HG03469 (cell line): ENCODE measurements at regions not wholly inside any gene's neighbourhood (a gene's known extent, or its start where the extent isn't known, plus 50 kb on each side); places are given as distances from the start of the nearest gene placed in this dataset.
"Not testable (repeated sequence)": the region's sequence is repeated elsewhere in the genome, so short reads cannot be mapped to it uniquely, and the experiment has no call there.

Experiments
- ATAC-seq: cut with Tn5 transposase; IDR thresholded peaks from one replicate; pipeline ENCODE4 v1.9.1; 2021; ENCODE audit warnings: mild to moderate bottlenecking, moderate library complexity, moderate number of reproducible peaks; ENCODE audit not compliant: unreplicated experiment

DNA sequence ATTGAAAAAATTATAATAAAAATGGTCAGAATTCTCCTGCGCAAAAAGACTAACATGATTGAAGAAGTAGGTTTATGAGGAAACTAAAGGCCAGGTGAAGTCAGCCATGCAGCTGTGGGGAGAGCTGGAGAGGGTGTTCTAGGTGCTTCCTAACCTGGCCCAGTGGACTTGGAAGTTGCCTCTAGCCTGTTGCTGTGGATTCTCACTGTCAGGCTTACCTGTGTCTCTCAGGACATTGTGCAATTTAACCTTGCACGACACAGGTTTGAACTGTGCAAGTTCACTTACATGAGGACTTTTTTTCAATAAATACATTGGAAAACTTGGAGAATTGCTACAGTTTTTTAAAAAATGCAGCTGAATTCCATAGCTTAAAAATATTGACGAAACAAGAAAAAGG is 266.4 kb downstream of the CXCL12 start:
- no peak for ATAC-seq

GRCh38 chr10:44116474-44116873 is 268.4 kb downstream of the CXCL12 start:
- ATAC-seq: no peak

DNA sequence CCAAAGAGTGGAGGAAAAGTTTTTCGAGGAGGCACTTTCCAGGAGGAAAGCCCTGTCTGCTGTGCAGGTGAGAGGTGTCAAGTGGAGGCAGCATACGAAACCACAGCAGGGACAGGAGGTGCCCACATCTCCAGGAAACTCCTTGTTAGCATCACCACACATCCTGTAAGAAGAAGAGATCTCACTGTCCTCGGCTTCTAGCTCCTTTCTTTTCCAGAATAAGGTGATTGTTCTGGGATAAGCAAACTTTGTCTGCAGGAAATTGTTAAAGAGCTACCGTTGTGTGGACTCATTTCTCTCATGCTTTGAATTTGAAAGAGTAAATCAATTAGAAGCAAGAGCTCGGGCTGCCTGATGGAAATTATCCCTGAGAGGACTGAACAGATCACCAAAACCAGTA is 269.4 kb downstream of the CXCL12 start:
- ATAC-seq: no peak

GRCh38 chr10:44114441-44114840 is 270.5 kb downstream of the CXCL12 start:
- no peak for ATAC-seq

DNA sequence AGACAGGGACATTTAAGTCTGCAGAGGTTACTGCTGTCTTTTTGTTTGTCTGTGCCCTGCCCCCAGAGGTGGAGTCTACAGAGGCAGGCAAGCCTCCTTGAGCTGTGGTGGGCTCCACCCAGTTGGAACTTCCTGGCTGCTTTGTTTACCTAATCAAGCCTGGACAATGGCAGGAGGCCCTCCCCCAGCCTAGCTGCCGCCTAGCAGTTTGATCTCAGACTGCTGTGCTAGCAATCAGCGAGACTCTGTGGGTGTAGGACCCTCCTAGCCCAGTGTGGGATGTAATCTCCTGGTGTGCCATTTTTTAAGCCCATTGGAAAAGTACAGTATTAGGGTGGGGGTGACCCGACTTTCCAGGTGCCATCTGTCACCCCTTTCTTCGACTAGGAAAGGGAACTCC is 272.6 kb downstream of the CXCL12 start:
- ATAC-seq: not testable (repeated sequence)

DNA sequence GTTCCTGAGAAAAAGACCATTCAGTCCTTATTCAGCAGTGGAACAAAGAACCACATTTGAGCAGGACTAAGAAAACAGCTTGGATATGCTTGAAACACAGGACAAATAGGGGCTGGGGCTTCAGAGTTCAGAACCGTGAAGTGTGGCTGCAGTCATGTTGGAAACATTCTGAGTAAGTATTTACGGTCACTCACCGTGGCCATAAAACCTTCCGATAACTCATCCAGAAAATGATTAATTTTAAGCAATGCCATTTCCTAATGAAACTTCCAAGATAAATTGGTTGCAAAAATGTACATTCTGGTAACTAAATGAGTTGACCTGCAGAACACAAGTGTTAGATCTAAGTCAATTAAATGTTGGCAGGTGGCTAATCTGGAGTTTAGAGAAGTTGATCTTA is 279.2 kb downstream of the CXCL12 start:
- ATAC-seq: no peak

DNA sequence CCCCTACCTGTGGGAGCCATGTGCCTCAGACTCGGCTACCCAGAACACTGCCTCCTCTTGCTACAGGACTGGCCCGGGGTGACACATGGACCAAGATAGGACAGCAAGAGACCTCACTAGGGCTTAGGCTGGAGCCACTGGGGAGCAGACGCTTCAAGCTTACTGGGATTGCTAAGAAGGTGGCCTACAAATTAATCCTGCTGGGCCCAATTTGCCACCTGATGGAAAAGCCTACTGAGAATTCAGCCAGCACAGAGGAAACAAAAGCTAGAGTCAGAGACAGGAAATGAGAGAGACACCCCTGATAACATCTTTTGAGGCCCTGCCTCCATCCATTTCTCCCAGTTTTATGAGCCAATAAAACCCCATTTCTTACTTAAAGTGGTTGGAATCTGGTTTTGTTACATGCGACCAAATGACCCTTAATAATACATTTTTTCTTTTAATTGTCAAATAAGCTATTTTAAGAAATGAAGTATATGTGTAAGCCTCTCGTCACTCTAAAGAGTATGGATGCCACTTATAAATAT is 282.1 kb downstream of the CXCL12 start:
- no peak for ATAC-seq

GRCh38 chr10:44101082-44101481 is 283.8 kb downstream of the CXCL12 start:
- no peak for ATAC-seq

DNA sequence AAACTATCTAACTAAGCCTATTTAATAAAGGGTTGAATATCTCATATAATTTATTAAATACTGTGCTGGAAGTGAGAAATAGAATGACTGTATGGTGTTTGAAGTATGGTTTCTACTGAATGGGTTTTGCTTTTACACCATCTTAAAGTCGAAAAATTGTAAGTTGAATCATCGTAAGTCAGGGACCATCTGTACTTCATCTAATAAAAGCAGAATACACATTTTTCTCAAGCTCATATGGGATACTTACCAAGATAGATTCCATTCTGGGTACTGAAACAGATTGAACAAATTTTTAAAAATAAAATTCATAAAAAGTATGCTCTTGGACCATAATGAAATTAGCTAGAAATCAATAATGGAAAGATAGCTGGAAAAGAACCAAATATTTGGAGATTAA is 285.4 kb downstream of the CXCL12 start:
- no peak for ATAC-seq

DNA sequence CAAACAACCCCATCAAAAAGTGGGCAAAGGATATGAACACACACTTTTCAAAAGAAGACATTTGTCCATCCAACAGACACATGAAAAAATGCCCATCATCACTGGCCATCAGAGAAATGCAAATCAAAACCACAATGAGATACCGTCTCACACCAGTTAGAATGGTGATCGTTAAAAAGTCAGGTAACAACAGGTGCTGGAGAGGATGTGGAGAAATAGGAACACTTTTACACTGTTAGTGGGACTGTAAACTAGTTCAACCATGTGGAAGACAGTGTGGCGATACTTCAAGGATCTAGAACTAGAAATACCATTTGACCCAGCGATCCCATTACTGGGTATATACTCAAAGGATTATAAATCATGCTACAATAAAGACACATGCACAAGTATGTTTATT is 288.7 kb downstream of the CXCL12 start:
- ATAC-seq: not testable (repeated sequence)

DNA sequence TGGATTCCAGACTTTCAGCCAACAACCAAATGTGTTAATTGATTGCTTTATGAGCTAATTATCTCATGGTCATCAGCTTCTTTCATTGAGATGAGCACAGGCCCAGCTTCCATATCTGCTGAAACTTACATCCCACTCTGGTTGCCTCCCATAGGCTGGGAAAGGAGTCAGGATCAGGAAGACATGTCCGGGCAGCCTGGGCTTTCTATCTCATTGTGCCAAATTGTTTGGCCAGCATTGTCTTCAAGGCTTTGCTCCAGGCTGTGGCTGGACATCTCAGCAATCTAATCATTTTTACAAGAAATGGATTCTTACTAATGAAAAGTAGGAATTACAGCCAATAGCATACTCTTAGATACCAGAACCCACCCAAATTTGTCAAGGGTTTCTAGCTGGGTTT is 295.2 kb downstream of the CXCL12 start:
- ATAC-seq: no peak

DNA sequence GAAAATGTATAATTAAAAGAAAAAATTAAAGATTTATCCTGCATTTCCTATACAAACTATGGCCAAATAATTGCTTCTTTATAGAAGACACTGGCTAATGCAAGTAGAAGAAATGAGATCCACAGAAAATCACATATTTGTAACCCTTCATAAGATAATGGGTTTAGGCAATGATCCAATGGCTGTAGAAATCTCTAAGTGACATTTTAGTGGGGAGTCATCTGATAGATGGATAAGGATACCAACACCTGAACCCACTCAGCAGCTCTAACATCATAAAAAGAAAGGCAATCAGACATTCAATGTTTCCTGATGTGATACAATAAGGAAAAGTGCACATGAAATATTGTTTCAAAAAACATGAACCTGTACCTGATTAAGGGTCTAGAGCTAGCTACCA is 297.5 kb downstream of the CXCL12 start:
- ATAC-seq: no peak

GRCh38 chr10:44083719-44084400 is 301.0 kb downstream of the CXCL12 start:
- no peak for ATAC-seq

GRCh38 chr10:44071479-44071878 is 313.4 kb downstream of the CXCL12 start:
- no peak for ATAC-seq

DNA sequence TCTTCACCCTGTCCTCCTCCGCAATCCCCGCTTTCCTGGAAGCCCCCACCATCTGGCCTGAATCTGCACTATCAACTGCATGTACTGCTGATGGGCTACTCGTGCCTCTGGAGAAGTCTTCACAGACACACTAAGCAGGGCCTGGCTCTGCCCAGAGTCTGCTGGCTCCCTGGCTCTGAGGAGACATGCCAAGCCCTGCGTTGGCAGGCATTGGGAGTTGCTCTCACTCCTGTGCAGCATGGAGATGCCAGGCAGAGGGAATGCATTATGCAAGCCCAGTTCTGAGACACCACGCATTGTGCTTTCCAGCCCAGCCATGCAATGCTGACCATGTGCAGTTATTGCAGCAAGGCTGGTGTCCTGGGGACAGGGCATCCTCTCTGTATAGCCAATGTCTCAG is 314.6 kb downstream of the CXCL12 start:
- ATAC-seq: no peak

- no peak for ATAC-seq
Observed at GRCh38 chr10:44069573-44069972, 315.3 kb downstream of the CXCL12 start.

DNA sequence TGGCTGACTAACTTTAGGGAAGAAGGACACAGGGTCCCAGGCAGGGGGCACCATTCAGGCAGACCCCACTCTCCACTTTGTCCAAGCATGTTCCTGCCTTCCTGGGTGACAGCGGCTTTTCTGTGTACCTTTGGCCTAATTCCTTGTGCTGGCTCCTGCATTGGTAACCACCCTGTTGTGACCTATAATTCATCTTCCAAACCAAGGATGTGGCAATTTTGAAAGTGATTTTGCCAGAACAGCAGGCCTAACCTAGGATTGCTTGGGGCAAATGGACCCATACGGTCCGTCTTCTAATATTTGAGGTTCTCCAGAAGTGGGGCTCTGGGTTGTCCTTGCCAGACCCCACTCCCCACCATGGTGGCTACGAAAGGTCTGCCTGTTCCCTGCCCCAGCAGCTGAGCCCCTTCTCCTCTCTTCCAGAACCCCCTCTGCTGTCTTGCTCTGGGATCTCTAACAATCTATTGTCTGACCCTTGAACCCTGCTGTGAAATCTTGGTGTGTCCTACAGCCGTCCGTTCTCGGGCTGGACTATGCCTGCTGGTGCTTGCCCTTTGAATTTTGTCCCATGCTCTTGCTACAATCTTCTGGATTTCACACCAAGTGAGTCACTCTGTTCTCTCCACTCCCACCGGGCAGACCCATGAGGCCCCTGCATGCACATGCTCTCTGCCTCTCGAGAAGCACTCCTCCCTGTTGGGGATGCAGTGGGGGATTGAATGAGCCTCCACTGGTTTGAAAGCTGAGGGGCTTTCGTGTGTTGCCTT is 316.0 kb downstream of the CXCL12 start:
- no peak for ATAC-seq

DNA sequence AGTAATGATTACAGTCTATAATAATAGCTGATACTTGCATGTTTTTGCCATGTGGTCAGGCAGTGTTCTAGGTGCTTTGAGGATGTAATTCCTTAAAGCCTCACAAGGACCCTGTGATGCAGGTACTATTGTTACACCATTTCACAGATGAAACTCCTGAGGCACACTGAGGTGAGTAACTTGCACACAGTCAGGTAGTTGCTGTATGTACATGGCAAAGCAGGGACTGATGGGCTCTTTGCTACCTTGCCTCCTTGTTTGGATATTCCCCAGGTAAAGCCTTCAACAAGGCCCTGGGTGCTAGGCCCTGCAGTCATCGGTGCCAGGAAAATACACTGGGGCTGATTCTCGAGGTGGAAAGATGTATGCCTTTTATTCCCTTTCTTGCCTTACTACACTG is 317.5 kb downstream of the CXCL12 start:
- no peak for ATAC-seq

DNA sequence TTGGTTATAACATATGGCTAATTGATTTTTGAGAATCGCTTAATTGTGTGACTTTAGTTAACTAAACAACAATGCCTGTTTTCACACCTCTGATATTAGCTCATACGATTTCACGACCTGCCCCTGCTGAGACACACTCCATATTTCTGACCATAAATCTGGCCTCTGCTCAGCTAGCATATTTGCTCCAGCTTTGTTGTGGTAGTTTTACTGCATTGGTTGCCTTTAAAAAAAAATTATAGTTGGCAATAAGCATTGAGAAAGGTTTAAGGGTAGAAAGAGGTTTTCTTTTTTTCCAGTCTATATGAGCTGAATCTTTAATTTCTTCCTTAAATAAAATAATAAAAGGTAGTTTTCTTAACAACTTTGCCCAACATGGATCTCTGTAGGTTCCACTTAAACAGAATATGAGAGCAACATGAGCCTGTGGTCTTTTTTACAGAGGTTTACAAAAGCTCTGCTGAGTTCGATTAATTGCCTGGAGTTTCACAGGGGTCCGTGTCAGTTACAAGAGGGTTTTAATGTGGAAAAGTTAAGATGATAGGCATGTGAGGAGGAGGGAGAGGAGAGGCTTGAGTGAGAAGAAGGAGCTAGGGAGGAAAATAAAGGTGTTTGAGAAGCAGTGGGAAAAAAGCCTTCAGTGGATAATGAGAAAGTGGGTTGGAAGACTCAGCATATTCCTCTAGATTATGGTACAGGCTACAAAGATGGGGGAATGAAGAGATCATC is 318.2 kb downstream of the CXCL12 start:
- no peak for ATAC-seq

DNA sequence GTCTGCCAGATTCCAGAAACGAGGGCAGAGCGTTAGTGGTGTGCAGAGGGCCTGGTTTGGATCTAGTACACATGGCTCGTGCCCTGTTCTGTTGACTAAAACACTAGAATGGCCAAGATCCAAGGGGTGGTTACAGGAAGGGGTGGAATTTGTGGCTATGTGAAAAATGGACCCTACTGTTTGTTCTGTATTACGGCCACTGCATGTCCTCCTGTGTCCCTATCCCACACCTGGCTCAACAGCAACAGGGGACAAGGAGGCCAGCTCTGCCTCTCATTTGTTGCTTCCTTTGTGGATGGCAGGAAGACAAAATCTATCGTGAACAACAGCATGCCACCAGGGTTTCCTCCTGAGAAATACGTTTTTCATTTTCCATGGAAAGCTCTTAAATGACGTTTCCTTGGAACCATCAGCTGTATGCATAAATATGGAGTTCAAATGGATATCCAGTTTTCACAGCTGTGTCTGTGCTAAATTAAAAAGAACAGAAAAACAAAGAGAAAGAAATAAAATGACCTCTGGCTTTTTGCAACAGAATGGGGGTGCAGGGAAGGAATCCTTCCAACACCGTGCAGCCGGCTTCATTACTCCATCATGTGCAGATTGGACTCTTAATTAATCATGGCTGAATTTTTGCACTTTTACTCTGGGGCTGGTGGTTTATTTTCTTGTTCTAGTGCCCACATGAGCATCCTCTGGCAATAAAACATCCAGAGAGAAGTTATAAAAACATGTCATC is 318.9 kb downstream of the CXCL12 start:
- no peak for ATAC-seq
